HCT116 (cell line): ENCODE measurements at regions not wholly inside any gene's neighbourhood (a gene's known extent, or its start where the extent isn't known, plus 50 kb on each side); places are given as distances from the start of the nearest gene placed in this dataset.

Experiments used
- ATAC-seq: fragments of 200-7000 bp; cut with Tn5 transposase; 2 replicates; pipeline ENCODE4 v1.9.1; 2020; ENCODE audit warnings: mild to moderate bottlenecking, moderate library complexity
- BruUV-seq: library from RNA; stranded (reverse); fragments of 400-500 nt; replicated peaks from 2 replicates; lab custom pipeline; 2021; lab: Mats Ljungman, UMichigan
- CTCF ChIA-PET: fragments of 300-600 bp; sonication (Branson Sonifier 250); formaldehyde crosslinking; loops from one replicate; lab custom pipeline; 2021; ENCODE audit warnings: antibody characterized with exemption; lab: Charles Lee
- POLR2A ChIA-PET: fragments of 300-600, 350-600 bp; sonication (Branson Sonifier 250); formaldehyde crosslinking; loops from one replicate; lab custom pipeline; 2021; ENCODE audit warnings: antibody characterized with exemption; lab: Charles Lee
- RAD21 ChIA-PET, 2 experiments: fragments of 300-600 bp; sonication (Branson Sonifier 250); formaldehyde crosslinking; loops; one replicate each; lab custom pipeline; 2023; ENCODE audit warnings: low total read pairs in 2 of 2; ENCODE audit not compliant: uncharacterized antibody in 2 of 2, unreplicated experiment in 2 of 2, low non-redundant PET in 1 of 2; lab: Charles Lee
- DNase-seq: peaks from one replicate; pipeline ENCODE4 v3.0.0-alpha.2; 2010; ENCODE audit warnings: low read depth, low spot score
- H2AFZ ChIP-seq: fragments of 200-600 bp; shearing (Covaris generic), sonication (generic); 2 replicates; pipeline ENCODE4 v1.6.1; 2017; ENCODE audit warnings: low read depth, mixed run types, mixed read lengths, antibody characterized with exemption, low read length; ENCODE audit not compliant: poor library complexity, severe bottlenecking
- H3K27ac ChIP-seq: 2 replicates; pipeline ENCODE4 v1.5.1; 2012; ENCODE audit warnings: low read depth, low read length
- H3K27me3 ChIP-seq: fragments of 200-600 bp; sonication (generic); 2 replicates; pipeline ENCODE4 v1.6.1; 2016; ENCODE audit warnings: mixed run types, low read length, mixed read lengths; ENCODE audit not compliant: insufficient read depth
- H3K36me3 ChIP-seq, 2 experiments: fragments of 200-500 bp in 1 of 2; fragments of 200-600 bp in 1 of 2; sonication (Bioruptor generic) in 1 of 2; sonication (generic) in 1 of 2; 2 replicates each; pipeline versions ENCODE4 v1.5.1 to v1.6.1; 2014 to 2016; ENCODE audit warnings: low read length in 2 of 2, inconsistent platforms in 1 of 2, mixed read lengths in 1 of 2, mixed run types in 1 of 2; ENCODE audit not compliant: insufficient read depth in 2 of 2, control insufficient read depth in 1 of 2
- H3K4me1 ChIP-seq, 2 experiments: fragments of 200-600 bp in 1 of 2; sonication (generic) in 1 of 2; 2 replicates each; pipeline versions ENCODE4 v1.5.1 to v1.6.1; 2012 to 2017; ENCODE audit warnings: low read length in 2 of 2, inconsistent platforms in 1 of 2, mild to moderate bottlenecking in 1 of 2, mixed read lengths in 1 of 2, mixed run types in 1 of 2, moderate library complexity in 1 of 2; ENCODE audit not compliant: insufficient read depth in 2 of 2, control insufficient read depth in 1 of 2
- H3K4me2 ChIP-seq: fragments of 200-600 bp; sonication (generic); 2 replicates; pipeline ENCODE4 v1.6.1; 2017; ENCODE audit warnings: mixed run types, low read length, mixed read lengths
- H3K4me3 ChIP-seq, 2 experiments: fragments of 200-600 bp in 1 of 2; sonication (generic) in 1 of 2; replicated peaks in 1 of 2; 2 replicates each; pipeline ENCODE4 v1.5.1; 2011 to 2016; ENCODE audit warnings: low read length in 2 of 2, control low read depth in 1 of 2, low read depth in 1 of 2, mild to moderate bottlenecking in 1 of 2, mixed read lengths in 1 of 2, mixed run types in 1 of 2
- H3K79me2 ChIP-seq: fragments of 200-600 bp; sonication (generic); 2 replicates; pipeline ENCODE4 v1.6.1; 2017; ENCODE audit warnings: mild to moderate bottlenecking, mixed run types, low read length, moderate library complexity, mixed read lengths; ENCODE audit not compliant: insufficient read depth
- H3K9ac ChIP-seq: fragments of 200-600 bp; sonication (generic); 2 replicates; pipeline ENCODE4 v1.6.1; 2016; ENCODE audit warnings: low read length, mixed read lengths
- H3K9me2 ChIP-seq: fragments of 200-600 bp; sonication (generic), shearing (Covaris generic); 2 replicates; pipeline ENCODE4 v1.6.1; 2017; ENCODE audit warnings: mixed run types, mild to moderate bottlenecking, moderate library complexity; ENCODE audit not compliant: insufficient read depth
- H3K9me3 ChIP-seq, 2 experiments: fragments of 200-500 bp in 1 of 2; fragments of 200-600 bp in 1 of 2; sonication (Bioruptor generic) in 1 of 2; sonication (generic) in 1 of 2; 2 replicates each; pipeline ENCODE4 v1.6.1; 2014 to 2017; ENCODE audit warnings: low read length in 2 of 2, mixed read lengths in 2 of 2, inconsistent platforms in 1 of 2, low read depth in 1 of 2, mild to moderate bottlenecking in 1 of 2, mixed run types in 1 of 2, moderate library complexity in 1 of 2; ENCODE audit not compliant: control insufficient read depth in 1 of 2, insufficient read depth in 1 of 2
- H4K20me1 ChIP-seq: fragments of 200-600 bp; sonication (generic), shearing (Covaris generic); 2 replicates; pipeline ENCODE4 v1.6.1; 2017; ENCODE audit warnings: mixed run types, mild to moderate bottlenecking, moderate library complexity; ENCODE audit not compliant: insufficient read depth
- ATF3 ChIP-seq: IDR thresholded peaks from 2 replicates; pipeline ENCODE4 v1.6.1; 2012
- CBX3 ChIP-seq: IDR thresholded peaks from 2 replicates; pipeline ENCODE4 v1.6.1; 2012; ENCODE audit warnings: low read depth
- CEBPB ChIP-seq: IDR thresholded peaks from 2 replicates; pipeline ENCODE4 v1.6.1; 2012; ENCODE audit warnings: low read depth
- CTCF ChIP-seq, 3 experiments: fragments of 200-600 bp in 1 of 3; sonication (generic) in 1 of 3; IDR thresholded peaks in 2 of 3; conservative IDR thresholded peaks in 1 of 3; 2 replicates each; pipeline ENCODE4 v1.5.1; 2012 to 2017; ENCODE audit warnings: low read depth in 2 of 3, low read length in 2 of 3, antibody characterized with exemption in 1 of 3, borderline replicate concordance in 1 of 3, control low read depth in 1 of 3, mild to moderate bottlenecking in 1 of 3, mixed read lengths in 1 of 3, mixed run types in 1 of 3, moderate library complexity in 1 of 3; ENCODE audit not compliant: insufficient read depth in 1 of 3
- EGR1 ChIP-seq: IDR thresholded peaks from 2 replicates; pipeline ENCODE4 v1.6.1; 2012; ENCODE audit warnings: low read depth
- ELF1 ChIP-seq: IDR thresholded peaks from 2 replicates; pipeline ENCODE4 v1.6.1; 2012; ENCODE audit warnings: low read depth, borderline replicate concordance
- EZH2 ChIP-seq: fragments of 200-600 bp; sonication (generic); IDR thresholded peaks from 2 replicates; pipeline ENCODE4 v1.6.1; 2017; ENCODE audit warnings: antibody characterized with exemption, mixed run types
- JUND ChIP-seq: IDR thresholded peaks from 2 replicates; pipeline ENCODE4 v1.6.1; 2012
- POLR2A ChIP-seq: IDR thresholded peaks from 2 replicates; pipeline ENCODE4 v1.7.0; 2011; ENCODE audit warnings: borderline replicate concordance; ENCODE audit not compliant: insufficient read depth, insufficient read length; ENCODE audit errors: extremely low read depth
- POLR2AphosphoS5 ChIP-seq: IDR thresholded peaks from 2 replicates; pipeline ENCODE4 v1.6.1; 2011; ENCODE audit warnings: mild to moderate bottlenecking, low read depth, low read length, moderate library complexity
- SIN3A ChIP-seq: IDR thresholded peaks from 2 replicates; pipeline ENCODE4 v1.6.1; 2012; ENCODE audit warnings: low read depth
- SP1 ChIP-seq: IDR thresholded peaks from 2 replicates; pipeline ENCODE4 v1.6.1; 2012; ENCODE audit warnings: low read depth
- SRF ChIP-seq: IDR thresholded peaks from 2 replicates; pipeline ENCODE4 v1.6.1; 2012; ENCODE audit warnings: low read depth
- YY1 ChIP-seq: IDR thresholded peaks from 2 replicates; pipeline ENCODE4 v1.6.1; 2011; ENCODE audit warnings: low read length, low read depth, moderate library complexity, mild to moderate bottlenecking; ENCODE audit not compliant: insufficient replicate concordance; ENCODE audit errors: extremely low read depth
- ZFX ChIP-seq: fragments of 450-650 bp; IDR thresholded peaks from 2 replicates; pipeline ENCODE4 v1.6.1; 2017
- ZNF274 ChIP-seq: fragments of 200-500 bp; sonication (Bioruptor generic); IDR thresholded peaks from 2 replicates; pipeline ENCODE4 v1.6.1; 2014; ENCODE audit warnings: mild to moderate bottlenecking, low read depth, low read length, inconsistent platforms
- intact Hi-C: fragments of 100-400 bp; cut with micrococcal nuclease; formaldehyde crosslinking; loops from 2 replicates; pipeline ENCODE4 v1.10.0; 2022

DNA sequence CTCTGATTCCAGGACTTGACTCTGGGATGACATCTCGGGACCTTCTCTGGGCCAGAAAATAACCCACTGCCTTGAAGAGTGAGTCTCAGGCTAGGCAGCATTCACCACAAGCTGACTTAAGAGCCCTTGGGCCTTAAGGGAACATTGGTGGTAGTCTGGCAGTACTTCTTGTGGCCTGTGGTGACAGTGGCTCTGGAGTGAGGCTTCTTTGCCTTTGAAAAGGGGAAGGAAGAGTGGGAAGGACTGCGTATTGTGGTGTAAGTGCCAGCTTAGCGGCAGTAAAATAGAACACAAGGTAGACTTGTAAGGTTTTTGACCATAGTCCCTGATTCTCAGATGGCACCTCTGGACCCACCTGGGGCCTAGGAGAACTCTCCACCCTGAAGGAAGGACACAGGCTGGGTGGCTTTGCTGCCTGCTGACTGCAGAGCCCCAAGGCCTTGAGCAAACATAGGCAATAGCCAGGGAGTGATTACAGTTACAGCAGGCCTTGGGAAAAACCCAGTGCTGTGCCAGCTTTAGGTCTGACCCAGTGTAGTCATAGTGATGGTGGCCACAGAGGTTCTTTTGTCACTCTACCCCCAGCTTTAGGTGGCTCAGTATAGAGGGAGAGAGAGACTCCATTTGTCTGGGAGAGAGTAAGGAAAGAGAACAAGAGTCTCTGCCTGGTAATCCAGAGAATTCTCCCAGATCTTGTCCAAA lies 483.9 kb downstream of the SH2D4B start:
- H3K4me2 ChIP-seq = no peak overlapping the region
- no peak overlapping the region for H3K9ac ChIP-seq
- BruUV-seq = no TSS peak
- no peaks in the 10 kb centered on the region for H3K9me3 ChIP-seq
- no peak overlapping the region for H3K27ac ChIP-seq
- RAD21 ChIA-PET = no interaction called here
- TF ChIP-seq EZH2 (no peak), CTCF (IDR thresholded peaks at IDR 0.05 in 2 of 3, conservative IDR thresholded peaks at IDR 0.05 in 1 of 3; ENCODE audit: borderline replicate concordance in 1 of 3, insufficient read depth in 1 of 3, low read depth in 2 of 3, low read length in 2 of 3) (no peak), POLR2A (no peak), ZFX (no peak), CBX3 (no peak), ATF3 (no peak), JUND (no peak), CEBPB (no peak), ELF1 (no peak), EGR1 (no peak), ZNF274 (no peak), SP1 (no peak), POLR2AphosphoS5 (no peak), SIN3A (no peak), YY1 (no peak), SRF (no peak)
- TF ChIP-seq, all 23 proteins: peak for 0
- no peak for ATAC-seq
- H3K79me2 ChIP-seq = no peaks in the 10 kb centered on the region
- H3K36me3 ChIP-seq = no peaks in the 10 kb centered on the region
- no peaks in the 10 kb centered on the region for H3K27me3 ChIP-seq
- H3K9me2 ChIP-seq = no peaks in the 10 kb centered on the region
- H4K20me1 ChIP-seq = no peaks in the 10 kb centered on the region
- no peak for DNase-seq
- POLR2A ChIA-PET = no interaction called here
- CTCF ChIA-PET = no interaction called here
- no peak overlapping the region for H3K4me3 ChIP-seq
- H2AFZ ChIP-seq = no peak overlapping the region
- intact Hi-C loops = no loop called here
- no peaks in the 10 kb centered on the region for H3K4me1 ChIP-seq
